ENCODE measurements at regions not wholly inside any gene's neighbourhood (a gene's known extent, or its start where the extent isn't known, plus 50 kb on each side); places are given as distances from the start of the nearest gene placed in this dataset.
A peak's percentile ranks its signal among the peaks of the same experiment; 100 is the strongest.

- DNase-seq (ENCODE audit: low spot score), result no peak
These were observed 372.8 kb upstream of the SMIM21 start for GRCh38 chr18:75800331-75800648.

DNA sequence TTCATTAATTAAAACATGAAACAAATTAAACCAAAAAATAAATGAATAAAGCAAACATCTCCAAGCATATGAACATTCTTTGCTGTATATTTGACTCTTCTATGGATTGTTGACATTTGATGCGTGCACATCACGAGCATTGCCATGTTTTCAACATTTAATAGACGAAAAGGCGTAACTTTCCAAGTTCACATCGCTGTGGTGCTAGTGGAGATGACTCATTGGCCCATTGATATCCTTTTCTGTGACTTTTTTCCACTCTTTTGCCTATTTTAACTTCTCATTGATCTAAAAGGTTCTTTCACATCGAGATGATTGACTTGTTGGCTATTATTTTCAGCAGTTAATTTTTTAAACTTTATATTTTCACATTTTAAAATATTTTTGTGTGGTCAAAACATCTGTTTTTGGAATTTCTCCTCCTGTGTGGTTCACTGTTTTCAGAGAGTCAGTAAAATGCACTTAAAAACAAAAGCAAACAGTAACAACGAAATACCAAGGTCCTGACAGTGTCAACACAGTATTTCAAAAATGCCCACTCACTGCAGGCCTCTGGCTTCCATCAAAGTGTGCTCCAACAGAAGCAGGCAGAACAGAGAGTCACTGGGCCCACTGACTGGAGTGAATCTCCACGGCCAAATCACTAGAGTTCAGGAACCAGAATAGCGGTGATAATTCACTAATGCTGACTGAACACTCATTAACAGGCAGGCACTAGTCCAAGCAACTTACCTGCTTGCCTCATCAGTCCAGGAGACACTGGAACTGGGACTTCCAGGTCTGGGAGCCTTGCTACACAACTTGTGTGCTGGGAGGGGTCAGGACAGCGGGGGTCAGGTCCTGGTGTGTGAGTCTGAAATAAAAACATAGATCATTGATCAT, 372.2 kb upstream of the SMIM21 start:
- no peak for DNase-seq (ENCODE audit: low spot score)

- DNase-seq (ENCODE audit: low spot score), result no peak
These were observed 369.5 kb upstream of the SMIM21 start for GRCh38 chr18:75797046-75797445.

DNA sequence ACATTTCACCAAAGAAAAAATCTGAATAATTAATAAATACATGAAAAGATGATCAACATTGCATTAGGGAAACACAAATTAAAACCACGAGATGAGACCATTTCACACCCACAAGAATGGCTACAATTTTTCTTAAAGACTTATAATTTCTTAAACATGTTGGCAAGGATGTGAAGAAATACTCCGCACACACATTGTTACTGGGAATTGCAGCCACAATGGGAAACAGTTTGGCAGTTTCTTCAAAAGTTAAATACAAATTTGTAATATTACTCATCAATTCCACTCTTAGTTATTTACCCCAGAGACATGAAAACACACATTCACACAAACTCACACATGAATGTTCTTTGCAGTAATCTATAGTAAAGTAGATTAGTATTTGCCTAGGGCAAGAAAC, 363.3 kb upstream of the SMIM21 start:
- no peak for DNase-seq (ENCODE audit: low spot score)

- DNase-seq (ENCODE audit: low spot score), result no peak
These were observed 362.6 kb upstream of the SMIM21 start for GRCh38 chr18:75790111-75790510.

DNA sequence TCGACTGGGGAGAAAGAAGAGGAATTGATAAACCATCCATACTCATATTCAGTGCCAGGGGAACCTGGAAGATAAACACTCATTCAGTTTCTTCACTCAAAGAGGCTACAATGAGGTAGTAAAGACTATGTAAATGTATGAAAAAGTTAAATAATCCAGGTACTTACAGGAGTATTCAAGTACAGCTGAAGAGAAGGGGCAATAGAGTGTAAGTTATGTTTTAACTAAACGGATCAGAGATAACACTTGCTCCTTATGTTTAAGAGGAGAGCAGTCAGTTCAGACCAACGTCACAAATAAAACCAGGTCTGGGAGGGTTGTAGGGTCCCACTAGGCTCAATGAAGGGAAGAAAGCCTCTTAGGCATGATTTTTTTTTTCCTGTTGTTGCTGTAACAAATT, 358.3 kb upstream of the SMIM21 start:
- no peak for DNase-seq (ENCODE audit: low spot score)

DNA sequence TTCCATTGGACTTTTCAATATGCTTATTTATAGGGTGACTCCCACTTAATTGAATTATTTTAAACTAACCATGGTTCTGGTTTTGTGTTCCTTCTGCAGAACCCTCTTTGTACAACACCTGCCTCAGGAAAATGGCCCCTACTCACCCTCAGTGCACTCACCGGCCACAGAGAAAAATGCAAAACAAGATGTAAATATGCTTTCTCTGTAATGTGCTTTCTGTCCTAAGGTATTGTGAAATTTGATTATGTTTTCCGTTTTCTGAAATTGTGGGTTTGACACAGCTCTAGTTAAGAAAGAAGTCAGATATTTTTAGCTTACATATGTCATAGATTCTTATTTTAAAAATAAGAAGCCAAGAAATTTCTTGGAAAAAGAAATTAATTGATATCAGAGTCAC, 357.7 kb upstream of the SMIM21 start:
- DNase-seq (ENCODE audit: low spot score), result no peak

GRCh38 chr18:75784390-75784789, 356.9 kb upstream of the SMIM21 start:
- DNase-seq (ENCODE audit: low spot score), result peak; percentile 2

DNA sequence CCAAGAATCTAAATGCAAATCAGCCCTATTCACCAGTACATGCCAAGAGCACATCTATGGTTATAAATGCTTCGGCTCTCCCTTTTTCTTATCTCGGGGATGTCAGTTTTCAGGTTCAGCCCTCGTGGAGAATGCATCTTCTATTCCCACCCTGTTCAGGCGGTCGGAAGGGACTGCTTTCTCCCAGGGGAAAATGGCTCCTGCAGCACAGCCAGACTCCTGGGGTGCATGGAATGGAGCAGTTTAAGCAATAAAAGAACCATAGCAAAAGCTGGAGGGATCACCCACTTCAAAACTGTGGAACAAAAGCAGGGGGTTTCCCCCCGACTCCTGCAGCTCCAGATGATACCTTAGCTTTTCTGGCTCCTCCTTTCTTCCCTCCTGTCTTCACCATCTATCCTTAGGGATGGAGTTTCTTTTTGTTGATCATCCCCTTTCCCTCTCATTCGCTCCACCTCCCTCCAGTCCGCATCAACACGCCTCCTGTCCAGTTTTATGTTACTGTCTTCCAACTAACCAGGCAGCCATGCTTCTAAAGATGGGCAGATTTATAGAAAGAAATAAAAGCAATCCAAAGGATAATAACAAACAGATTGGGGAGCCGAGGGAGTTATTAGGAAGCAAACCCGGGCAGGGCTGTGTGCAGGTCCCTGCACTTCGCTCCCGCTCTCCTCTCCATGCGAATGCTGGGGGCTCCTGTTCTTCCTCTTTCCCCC, 356.2 kb upstream of the SMIM21 start:
- no peak for DNase-seq (ENCODE audit: low spot score)

- no peak for DNase-seq (ENCODE audit: low spot score)
These were observed 355.3 kb upstream of the SMIM21 start for GRCh38 chr18:75782826-75783225.

GRCh38 chr18:75782204-75782603, 354.7 kb upstream of the SMIM21 start:
- no peak for DNase-seq (ENCODE audit: low spot score)

DNA sequence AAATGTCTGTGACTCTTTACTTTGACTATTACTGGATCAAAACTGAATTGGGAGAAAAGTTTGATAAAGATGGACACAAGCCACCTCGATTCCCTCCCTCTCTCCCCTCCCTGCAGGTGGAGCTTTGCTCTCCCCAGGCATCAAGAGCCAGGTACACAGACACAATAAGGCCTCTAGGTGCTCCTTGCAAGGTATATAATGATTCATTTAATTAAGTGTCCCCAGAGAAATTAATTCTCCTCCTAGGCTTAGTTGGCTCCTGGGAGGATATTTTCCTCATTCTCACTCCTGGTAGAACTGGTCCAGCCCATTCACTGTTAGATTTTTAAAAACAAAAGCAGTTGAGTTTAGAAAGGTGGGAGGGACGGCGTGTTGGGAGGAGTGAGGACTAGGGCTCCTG, 352.4 kb upstream of the SMIM21 start:
- no peak for DNase-seq (ENCODE audit: low spot score)

- no peak for DNase-seq (ENCODE audit: low spot score)
These were observed 351.9 kb upstream of the SMIM21 start for GRCh38 chr18:75779450-75779849.

DNA sequence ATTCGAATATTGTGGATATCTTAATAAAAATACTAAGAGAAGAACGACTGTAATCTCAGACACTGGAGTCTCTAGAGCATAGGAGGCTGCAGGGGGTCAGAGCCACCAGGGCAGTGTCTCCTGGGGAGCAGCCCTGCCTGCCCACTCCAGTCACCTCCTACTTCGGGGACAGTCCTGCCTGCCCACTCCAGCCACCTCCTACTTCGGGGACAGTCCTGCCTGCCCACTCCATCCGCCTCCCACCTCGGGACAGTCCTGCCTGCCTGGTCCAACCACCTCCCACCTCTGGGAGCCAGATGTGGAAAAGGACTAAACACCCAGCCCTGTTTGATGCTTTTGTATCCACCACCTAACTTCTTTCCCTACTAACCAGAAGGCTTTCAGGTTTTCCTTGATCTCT, 350.1 kb upstream of the SMIM21 start:
- no peak for DNase-seq (ENCODE audit: low spot score)

GRCh38 chr18:75775121-75775520, 347.6 kb upstream of the SMIM21 start:
- no peak for DNase-seq (ENCODE audit: low spot score)

DNA sequence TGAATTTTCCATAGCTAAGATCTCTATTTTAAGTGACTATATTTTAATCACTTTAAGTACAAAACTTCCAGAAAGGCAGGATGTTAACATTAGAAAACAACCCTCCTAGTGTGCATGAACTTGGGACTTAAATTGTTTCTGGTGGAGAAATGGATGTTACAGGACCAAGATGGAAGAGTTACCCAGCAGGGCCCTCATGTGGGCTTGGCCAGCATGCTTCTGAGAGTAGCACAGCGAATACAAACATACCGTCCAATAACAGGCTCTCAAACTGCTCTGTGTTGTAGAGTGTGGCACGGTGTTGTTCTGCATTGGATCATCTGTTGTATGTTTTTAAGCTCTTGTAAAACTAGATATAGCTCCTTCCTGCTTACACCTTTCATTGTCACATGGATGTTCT, 346.1 kb upstream of the SMIM21 start:
- no peak for DNase-seq (ENCODE audit: low spot score)

GRCh38 chr18:75762758-75763157, 335.3 kb upstream of the SMIM21 start:
- DNase-seq (ENCODE audit: low spot score), result no peak

DNA sequence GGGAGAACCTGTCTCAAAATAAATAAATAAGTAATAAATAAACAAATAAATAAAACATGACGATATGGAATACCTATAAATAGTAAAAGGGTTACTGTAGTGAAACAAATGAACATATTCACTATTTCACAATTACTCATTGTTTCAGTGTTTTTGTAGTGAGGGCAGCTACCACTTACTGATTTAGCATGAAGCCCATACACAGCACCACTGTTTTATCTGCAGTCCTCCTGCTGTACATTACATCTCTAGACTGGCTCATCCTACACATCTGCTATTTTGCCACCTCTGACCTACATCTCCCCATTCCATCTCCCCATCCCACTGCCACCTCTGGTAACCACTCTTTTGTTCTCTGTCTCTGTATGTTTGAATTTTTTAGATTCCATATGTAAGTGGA, 332.7 kb upstream of the SMIM21 start:
- DNase-seq (ENCODE audit: low spot score), result no peak

- DNase-seq (ENCODE audit: low spot score), result no peak
These were observed 330.4 kb upstream of the SMIM21 start for GRCh38 chr18:75757951-75758350.

DNA sequence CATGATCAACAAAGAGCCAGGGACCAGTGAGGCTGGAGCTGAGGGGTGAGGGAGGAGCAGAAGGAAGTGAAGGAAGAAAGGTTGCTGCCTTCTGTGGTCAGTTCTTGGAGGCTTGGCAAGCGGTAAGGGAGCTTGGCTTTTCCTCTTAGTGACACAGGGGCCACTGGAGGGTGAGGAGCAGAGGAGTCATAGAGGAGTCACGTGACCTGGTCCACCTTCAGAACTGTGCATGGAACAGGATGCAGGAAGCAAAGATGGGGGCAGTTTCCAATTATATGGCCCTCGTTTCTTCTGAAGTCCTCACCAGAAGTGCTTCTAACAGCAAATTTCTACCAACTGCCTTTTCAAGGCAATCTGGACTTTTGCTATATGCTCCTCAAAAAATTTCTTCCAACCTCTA, 326.9 kb upstream of the SMIM21 start:
- no peak for DNase-seq (ENCODE audit: low spot score)

DNA sequence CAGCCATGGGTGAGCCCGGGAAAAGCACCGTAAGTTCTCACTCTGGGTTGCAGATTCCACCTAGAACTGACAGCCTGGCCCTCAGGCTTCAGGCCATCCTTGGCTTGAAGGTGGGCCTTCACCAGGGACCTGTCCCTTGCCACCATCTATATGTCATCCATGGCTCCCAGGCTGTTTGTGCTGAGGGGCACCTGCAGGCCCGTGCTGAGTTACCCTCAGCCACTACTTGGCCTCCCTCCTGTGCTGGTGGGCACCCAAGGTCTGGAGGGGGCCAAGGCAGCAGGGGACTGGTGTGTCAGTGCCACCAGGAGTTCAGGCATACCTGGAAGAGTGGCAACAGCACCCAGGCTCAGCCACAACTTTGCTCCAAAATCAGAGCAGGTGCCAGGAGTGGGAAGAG, 326.2 kb upstream of the SMIM21 start:
- DNase-seq (ENCODE audit: low spot score), result no peak

DNA sequence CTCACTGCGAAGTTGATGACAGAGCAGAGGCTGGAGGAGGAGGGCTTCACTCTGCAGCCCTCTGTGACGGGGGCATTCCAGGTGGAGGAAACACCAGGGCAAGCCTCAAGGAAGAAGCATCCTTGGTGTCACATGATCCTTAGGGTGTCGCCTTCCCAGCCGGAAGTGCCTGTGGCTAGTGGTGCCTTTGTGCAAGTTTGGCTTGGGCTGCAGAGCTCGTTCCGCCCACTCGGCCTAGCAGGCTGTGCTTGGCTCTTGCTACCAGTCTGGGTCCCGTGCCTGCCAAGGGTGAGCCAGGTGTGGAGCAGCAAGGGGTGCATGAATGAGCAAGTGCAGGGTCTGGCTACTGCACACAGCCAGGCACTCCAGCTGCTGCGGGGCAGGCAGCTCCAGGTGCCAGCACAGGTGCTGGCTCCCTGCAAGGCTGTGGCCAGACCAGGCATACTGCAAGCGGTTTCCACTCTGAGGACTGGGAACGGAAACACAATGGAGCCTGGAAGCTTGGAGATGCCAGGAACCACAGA, 325.3 kb upstream of the SMIM21 start:
- DNase-seq (ENCODE audit: low spot score), result no peak

- DNase-seq (ENCODE audit: low spot score), result no peak
These were observed 317.6 kb upstream of the SMIM21 start for GRCh38 chr18:75745147-75745546.

DNA sequence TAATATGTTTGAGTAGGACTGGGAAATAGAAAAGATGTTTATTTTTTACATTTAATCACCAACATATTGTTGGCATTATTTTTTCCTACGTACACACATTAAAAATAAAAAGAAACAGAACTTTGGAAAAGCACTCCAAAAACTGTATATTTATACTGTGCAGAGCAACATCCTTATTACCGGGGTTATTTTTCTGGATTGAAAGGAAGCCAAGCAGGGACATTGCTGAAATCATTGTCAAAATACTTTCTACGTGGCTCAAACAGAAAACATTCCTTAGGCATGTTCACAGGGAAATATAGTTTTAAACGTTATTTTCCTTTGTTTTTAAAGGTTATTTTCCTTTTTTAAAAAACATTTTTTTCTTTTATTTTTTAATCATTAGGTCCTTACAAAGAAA, 315.0 kb upstream of the SMIM21 start:
- DNase-seq (ENCODE audit: low spot score), result no peak
